ENCODE measurements at regions not wholly inside any gene's neighbourhood (a gene's known extent, or its start where the extent isn't known, plus 50 kb on each side); places are given as distances from the start of the nearest gene placed in this dataset.

DNA sequence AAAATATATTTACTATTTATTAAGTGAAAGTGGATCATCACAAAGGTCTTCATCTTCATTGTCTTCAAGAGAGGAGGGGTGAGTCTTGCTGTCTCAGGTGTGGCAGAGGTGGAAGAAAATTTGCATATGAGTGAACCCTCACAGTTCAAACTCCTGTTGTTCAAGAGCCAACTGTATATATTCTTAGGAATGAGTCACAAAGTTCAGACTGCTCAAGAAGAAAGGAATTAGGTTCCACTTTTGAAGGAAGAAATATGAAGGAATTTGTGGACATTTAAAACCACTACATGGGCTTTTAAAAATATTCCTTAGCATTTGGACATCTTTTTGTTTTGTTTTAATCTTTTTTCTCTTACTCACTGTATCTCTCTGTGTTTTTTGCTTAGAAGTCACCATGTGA is 212.6 kb downstream of the INSIG2 start:
- in situ Hi-C loops (cut with MboI), result no loop called here
- Histone ChIP-seq H3K4me3 (no peak overlapping the region), H3K9me3 (replicated peaks; ENCODE audit: control insufficient read depth, insufficient read depth, low read length) (no peaks in the 10 kb centered on the region), H3K36me3 (ENCODE audit: control insufficient read depth in 2 of 2, insufficient read depth in 2 of 2, low read length in 1 of 2) (no peaks in the 10 kb centered on the region), H3K27me3 (replicated peaks in 1 of 2; ENCODE audit: control insufficient read depth in 2 of 2, insufficient read depth in 2 of 2, low read length in 1 of 2) (no peaks in the 10 kb centered on the region; a peak in 2 of 4 replicates), H3K79me2 (ENCODE audit: control insufficient read depth, insufficient read depth, low read length) (no peaks in the 10 kb centered on the region), H3K9ac (ENCODE audit: control insufficient read depth, insufficient read depth, low read length) (no peak overlapping the region), H2AFZ (ENCODE audit: control insufficient read depth, low read depth, low read length) (no peak overlapping the region), H3K4me1 (ENCODE audit: control insufficient read depth, insufficient read depth, low read length) (no peaks in the 10 kb centered on the region), H4K20me1 (ENCODE audit: control insufficient read depth, insufficient read depth) (no peaks in the 10 kb centered on the region), H3K27ac (ENCODE audit: control insufficient read depth, insufficient read depth) (no peak overlapping the region), H3K4me2 (ENCODE audit: control insufficient read depth, insufficient read depth) (no peak overlapping the region)
- DNase-seq (ENCODE audit: low read depth, low spot score) (no peak), ATAC-seq (no peak), FAIRE-seq (no peak)
- ChIA-PET CTCF (no interaction called here), RAD21 (ENCODE audit: unreplicated experiment) (no interaction called here), POLR2A (no interaction called here), SMC1A (ENCODE audit: uncharacterized antibody, unreplicated experiment) (no interaction called here)
- intact Hi-C loops (cut with micrococcal nuclease; ENCODE audit: unreplicated experiment), result no loop called here
- BruUV-seq (replicated peaks), result no TSS peak
- TF ChIP-seq ZNF207 (IDR thresholded peaks at IDR 0.05; ENCODE audit: borderline replicate concordance) (no peak), PBX3 (IDR thresholded peaks at IDR 0.05; ENCODE audit: insufficient replicate concordance, low read depth, low read length) (no peak), USF1 (IDR thresholded peaks at IDR 0.05; ENCODE audit: borderline replicate concordance, extremely low read length, insufficient read depth, low read depth, low read length) (no peak), TBL1XR1 (IDR thresholded peaks at IDR 0.05; ENCODE audit: low read depth, low read length) (no peak), REST (IDR thresholded peaks at IDR 0.05; ENCODE audit: low read depth, low read length) (no peak), CBX5 (IDR thresholded peaks at IDR 0.05; ENCODE audit: low read depth) (no peak), SIN3A (IDR thresholded peaks at IDR 0.05; ENCODE audit: low read depth, low read length) (no peak), ZBED1 (IDR thresholded peaks at IDR 0.05; ENCODE audit: borderline replicate concordance) (no peak), ATF2 (IDR thresholded peaks at IDR 0.05; ENCODE audit: low read length) (no peak), CREB1 (IDR thresholded peaks at IDR 0.05; ENCODE audit: low read depth) (no peak), RB1 (IDR thresholded peaks at IDR 0.05; ENCODE audit: borderline replicate concordance) (no peak), POLR2AphosphoS2 (IDR thresholded peaks at IDR 0.05; ENCODE audit: low read depth, low read length) (no peak), ASH2L (IDR thresholded peaks at IDR 0.05; ENCODE audit: borderline replicate concordance, low read depth) (no peak), MEF2A (IDR thresholded peaks at IDR 0.05; ENCODE audit: insufficient read depth, low read depth, low read length) (no peak), STAT3 (IDR thresholded peaks at IDR 0.05; ENCODE audit: low read depth, low read length) (no peak), POLR2AphosphoS5 (IDR thresholded peaks at IDR 0.05; ENCODE audit: low read length) (no peak), HDGF (IDR thresholded peaks at IDR 0.05) (no peak), EP300 (IDR thresholded peaks at IDR 0.05; ENCODE audit: borderline replicate concordance in 1 of 2, control insufficient read depth in 1 of 2, low read depth in 2 of 2, low read length in 2 of 2) (no peak), ZNF274 (IDR thresholded peaks at IDR 0.05; ENCODE audit: insufficient read depth, insufficient read length) (no peak)

Measured in GM12878 (cell line).